Endodermal cell (in vitro differentiated cells): ENCODE measurements at regions not wholly inside any gene's neighbourhood (a gene's known extent, or its start where the extent isn't known, plus 50 kb on each side); places are given as distances from the start of the nearest gene placed in this dataset.
"Not testable (repeated sequence)": the region's sequence is repeated elsewhere in the genome, so short reads cannot be mapped to it uniquely, and the experiment has no call there.

Experiments used
- DNase-seq: peaks from one replicate; pipeline ENCODE4 v3.0.0-alpha.2; 2017
- H3K27ac ChIP-seq: 2 replicates; pipeline ENCODE4 v1.5.1; 2013; ENCODE audit warnings: mild to moderate bottlenecking, low read depth, low read length, moderate library complexity
- H3K27me3 ChIP-seq: 2 replicates; pipeline ENCODE4 v1.6.1; 2013; ENCODE audit warnings: mild to moderate bottlenecking, low read length, moderate library complexity; ENCODE audit not compliant: insufficient read depth, control insufficient read depth, poor library complexity, severe bottlenecking
- H3K36me3 ChIP-seq: 2 replicates; pipeline ENCODE4 v1.7.0; 2013; ENCODE audit warnings: mild to moderate bottlenecking, low read length, moderate library complexity; ENCODE audit not compliant: control insufficient read depth, insufficient read depth
- H3K4me1 ChIP-seq: one replicate; pipeline ENCODE4 v1.7.0; 2013; ENCODE audit warnings: low read length; ENCODE audit not compliant: control insufficient read depth, insufficient read depth
- H3K4me3 ChIP-seq: 2 replicates; pipeline ENCODE4 v1.5.1; 2013; ENCODE audit warnings: mild to moderate bottlenecking, low read length, moderate library complexity
- H3K9ac ChIP-seq: 2 replicates; pipeline ENCODE4 v1.6.1; 2013; ENCODE audit warnings: mild to moderate bottlenecking, low read length, moderate library complexity; ENCODE audit not compliant: poor library complexity, severe bottlenecking; ENCODE audit errors: extremely low read depth
- H3K9me3 ChIP-seq: 2 replicates; pipeline ENCODE4 v1.6.1; 2013; ENCODE audit warnings: mild to moderate bottlenecking, low read length, moderate library complexity; ENCODE audit not compliant: control insufficient read depth
- H3K27ac Mint-ChIP-seq: 2 replicates; pipeline ENCODE4 v1.8.0; 2020; ENCODE audit warnings: mixed read lengths
- H3K27me3 Mint-ChIP-seq: 2 replicates; pipeline ENCODE4 v1.8.0; 2021; ENCODE audit warnings: mild to moderate bottlenecking, mixed read lengths; ENCODE audit not compliant: insufficient read depth
- H3K36me3 Mint-ChIP-seq: 2 replicates; pipeline ENCODE4 v1.8.0; 2020; ENCODE audit warnings: low read depth, mixed read lengths
- H3K4me1 Mint-ChIP-seq: 2 replicates; pipeline ENCODE4 v1.8.0; 2020; ENCODE audit warnings: mixed read lengths
- H3K4me3 Mint-ChIP-seq: 2 replicates; pipeline ENCODE4 v1.8.0; 2020; ENCODE audit warnings: mild to moderate bottlenecking, moderate library complexity, mixed read lengths
- H3K9me3 Mint-ChIP-seq: 2 replicates; pipeline ENCODE4 v1.8.0; 2020; ENCODE audit warnings: mild to moderate bottlenecking, mixed read lengths
- WGBS, 2 experiments: methylation state at CpG; one replicate each; pipeline versions ENCODE4 v1.1.5 to v1.1.7; 2013; ENCODE audit warnings: missing lambda C conversion rate in 2 of 2, mixed read lengths in 1 of 2; ENCODE audit not compliant: insufficient coverage in 1 of 2, insufficient read length in 1 of 2; 5-methylcytosine and 5-hydroxymethylcytosine counted together
- TF ChIP-seq, protein P1 (sequence below): fragments of 200-600 bp; sonication (generic); conservative IDR thresholded peaks from 2 replicates; pipeline ENCODE4 v1.5.0; 2021; ENCODE audit warnings: antibody characterized with exemption, mild to moderate bottlenecking

GRCh38 chr20:53655625-53656292 is 62.1 kb upstream of the ZNF217 start:
- Mint-ChIP-seq H3K4me3 (no peak overlapping the region), H3K4me1 (peaks cover 31% of the 10 kb centered on the region), H3K27me3 (no peaks in the 10 kb centered on the region), H3K27ac (no peak overlapping the region), H3K36me3 (no peaks in the 10 kb centered on the region), H3K9me3 (no peaks in the 10 kb centered on the region)
- H3K27ac ChIP-seq: no peak overlapping the region
- no peak for DNase-seq
- H3K4me1 ChIP-seq: peaks cover 4% of the 10 kb centered on the region
- 83 to 88% methylated on average over 2 to 3 of the region's 4 CpGs for WGBS, 2 experiments
- H3K9me3 ChIP-seq: no peaks in the 10 kb centered on the region
- H3K9ac ChIP-seq: no peak overlapping the region
- no peak overlapping the region for H3K4me3 ChIP-seq
- no peaks in the 10 kb centered on the region for H3K27me3 ChIP-seq
- TF ChIP-seq, protein P1, sequence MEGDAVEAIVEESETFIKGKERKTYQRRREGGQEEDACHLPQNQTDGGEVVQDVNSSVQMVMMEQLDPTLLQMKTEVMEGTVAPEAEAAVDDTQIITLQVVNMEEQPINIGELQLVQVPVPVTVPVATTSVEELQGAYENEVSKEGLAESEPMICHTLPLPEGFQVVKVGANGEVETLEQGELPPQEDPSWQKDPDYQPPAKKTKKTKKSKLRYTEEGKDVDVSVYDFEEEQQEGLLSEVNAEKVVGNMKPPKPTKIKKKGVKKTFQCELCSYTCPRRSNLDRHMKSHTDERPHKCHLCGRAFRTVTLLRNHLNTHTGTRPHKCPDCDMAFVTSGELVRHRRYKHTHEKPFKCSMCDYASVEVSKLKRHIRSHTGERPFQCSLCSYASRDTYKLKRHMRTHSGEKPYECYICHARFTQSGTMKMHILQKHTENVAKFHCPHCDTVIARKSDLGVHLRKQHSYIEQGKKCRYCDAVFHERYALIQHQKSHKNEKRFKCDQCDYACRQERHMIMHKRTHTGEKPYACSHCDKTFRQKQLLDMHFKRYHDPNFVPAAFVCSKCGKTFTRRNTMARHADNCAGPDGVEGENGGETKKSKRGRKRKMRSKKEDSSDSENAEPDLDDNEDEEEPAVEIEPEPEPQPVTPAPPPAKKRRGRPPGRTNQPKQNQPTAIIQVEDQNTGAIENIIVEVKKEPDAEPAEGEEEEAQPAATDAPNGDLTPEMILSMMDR: no peak
- no peaks in the 10 kb centered on the region for H3K36me3 ChIP-seq

GRCh38 chr20:53654932-53655624 is 61.4 kb upstream of the ZNF217 start:
- no peaks in the 10 kb centered on the region for H3K36me3 Mint-ChIP-seq
- H3K4me1 ChIP-seq: peaks cover 1% of the 10 kb centered on the region
- TF ChIP-seq, protein P1: no peak
- H3K36me3 ChIP-seq: no peaks in the 10 kb centered on the region
- WGBS, 2 experiments: 90 to 94% methylated on average over 8 to 10 of the region's 13 CpGs
- no peaks in the 10 kb centered on the region for H3K27me3 ChIP-seq
- no peak for DNase-seq
- H3K9ac ChIP-seq: no peak overlapping the region
- no peaks in the 10 kb centered on the region for H3K9me3 Mint-ChIP-seq
- no peaks in the 10 kb centered on the region for H3K27me3 Mint-ChIP-seq
- peaks cover 25% of the 10 kb centered on the region for H3K4me1 Mint-ChIP-seq
- H3K4me3 ChIP-seq: no peak overlapping the region
- H3K4me3 Mint-ChIP-seq: no peak overlapping the region
- no peaks in the 10 kb centered on the region for H3K9me3 ChIP-seq
- H3K27ac Mint-ChIP-seq: no peak overlapping the region
- no peak overlapping the region for H3K27ac ChIP-seq

DNA sequence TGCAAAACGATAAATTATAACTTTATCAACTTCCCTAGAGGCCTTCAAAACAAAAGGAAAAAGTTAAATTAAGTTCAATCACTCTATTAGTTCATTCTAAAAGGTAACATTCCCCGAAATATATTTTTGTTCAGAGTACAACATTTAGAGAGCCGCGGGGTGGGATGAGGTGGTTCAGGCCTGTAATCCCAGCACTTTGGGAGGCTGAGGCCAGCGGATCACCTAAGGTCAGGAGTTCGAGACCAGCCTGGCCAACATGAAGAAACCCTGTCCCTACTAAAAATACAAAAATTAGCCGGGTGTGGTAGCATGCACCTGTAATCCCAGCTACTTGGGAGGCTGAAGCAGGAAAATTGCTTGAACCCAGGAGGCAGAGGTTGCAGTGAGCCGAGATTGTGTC is 60.9 kb upstream of the ZNF217 start:
- DNase-seq, H3K9me3 Mint-ChIP-seq, H3K36me3 Mint-ChIP-seq, H3K27ac Mint-ChIP-seq, H3K9me3 ChIP-seq, H3K4me3 ChIP-seq, H3K36me3 ChIP-seq, H3K27ac ChIP-seq, H3K9ac ChIP-seq, H3K27me3 Mint-ChIP-seq, H3K27me3 ChIP-seq, H3K4me3 Mint-ChIP-seq, H3K4me1 ChIP-seq: not testable (repeated sequence)
- peaks cover 24% of the 10 kb centered on the region for H3K4me1 Mint-ChIP-seq
- 95 to 100% methylated on average over 4 to 8 of the region's 8 CpGs for WGBS, 2 experiments
